HT1080 (cell line): ENCODE measurements at regions not wholly inside any gene's neighbourhood (a gene's known extent, or its start where the extent isn't known, plus 50 kb on each side); places are given as distances from the start of the nearest gene placed in this dataset.
"Not testable (repeated sequence)": the region's sequence is repeated elsewhere in the genome, so short reads cannot be mapped to it uniquely, and the experiment has no call there.

Experiments used
- DNase-seq: peaks from one replicate; pipeline ENCODE4 v3.0.0-alpha.2; 2015; ENCODE audit warnings: low read depth

DNA sequence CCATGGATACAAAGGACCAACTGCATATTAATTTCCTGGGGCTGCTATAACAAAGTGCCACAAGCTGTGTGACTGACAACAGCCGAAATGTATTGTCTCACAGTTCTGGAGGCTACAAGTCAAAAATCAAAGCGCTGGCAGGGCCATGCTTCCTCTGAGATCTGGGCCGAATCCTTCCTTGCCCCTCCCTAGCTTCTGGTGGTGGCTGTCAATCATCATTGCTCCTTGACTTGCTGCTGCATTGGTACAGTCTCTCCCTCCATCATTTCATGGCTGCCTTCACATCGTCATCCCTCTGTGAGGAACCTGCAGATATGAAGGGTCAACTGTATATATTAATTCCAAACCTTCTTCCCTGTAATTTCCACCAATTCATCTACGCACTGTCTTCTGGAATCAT is 118.3 kb downstream of the EXOC5 start:
- DNase-seq, result no peak

DNA sequence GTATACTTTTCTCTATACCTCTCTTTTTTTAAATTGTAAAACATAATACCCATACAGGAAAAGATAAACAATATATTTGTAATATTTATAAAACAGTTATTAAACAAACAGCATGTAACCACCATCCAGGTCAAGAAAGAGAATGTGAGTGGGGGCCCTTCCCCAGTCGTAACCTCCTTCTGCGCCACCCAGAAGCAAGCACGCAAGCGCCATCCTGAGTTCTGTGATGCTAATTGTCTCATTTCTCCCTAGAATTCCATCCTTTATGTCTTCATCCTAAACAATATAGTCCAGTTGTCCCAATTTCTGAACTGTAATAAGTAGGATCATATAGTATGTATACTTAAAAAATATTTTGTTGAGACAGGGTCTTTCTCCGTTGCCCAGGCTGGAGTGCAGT is 129.5 kb downstream of the EXOC5 start:
- DNase-seq, result no peak

DNA sequence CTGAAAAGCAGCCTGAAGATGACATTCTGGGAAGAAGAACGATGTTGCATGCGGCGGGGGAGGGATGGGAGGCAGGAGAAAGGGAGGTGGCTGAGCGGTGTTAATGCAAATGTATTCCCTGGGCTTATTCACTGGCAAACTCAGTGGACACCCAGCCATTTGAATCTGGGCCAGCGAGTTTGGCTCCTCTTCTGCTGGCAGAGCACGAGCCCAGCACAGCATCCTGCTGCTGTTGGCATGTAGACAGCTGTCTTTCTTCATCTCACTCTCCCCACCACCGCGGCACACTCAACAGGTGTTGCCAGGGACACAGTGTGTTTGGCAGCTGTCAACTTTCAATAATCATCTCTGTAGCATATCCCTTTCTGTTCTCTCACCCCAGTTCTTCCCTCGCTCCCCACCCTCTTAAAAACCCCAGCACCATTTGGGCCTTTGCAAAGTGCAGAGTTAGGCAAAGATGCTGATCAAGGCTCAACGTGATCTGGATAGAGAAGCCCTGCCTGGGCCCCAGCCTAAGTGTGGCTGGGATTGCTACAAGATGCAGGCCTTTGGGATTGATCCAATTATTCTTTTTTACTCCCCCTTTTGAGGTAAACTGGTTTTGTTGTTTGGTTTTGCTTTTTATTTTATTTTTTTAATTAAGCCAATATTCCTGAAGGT is 131.9 kb downstream of the EXOC5 start:
- no peak for DNase-seq

DNA sequence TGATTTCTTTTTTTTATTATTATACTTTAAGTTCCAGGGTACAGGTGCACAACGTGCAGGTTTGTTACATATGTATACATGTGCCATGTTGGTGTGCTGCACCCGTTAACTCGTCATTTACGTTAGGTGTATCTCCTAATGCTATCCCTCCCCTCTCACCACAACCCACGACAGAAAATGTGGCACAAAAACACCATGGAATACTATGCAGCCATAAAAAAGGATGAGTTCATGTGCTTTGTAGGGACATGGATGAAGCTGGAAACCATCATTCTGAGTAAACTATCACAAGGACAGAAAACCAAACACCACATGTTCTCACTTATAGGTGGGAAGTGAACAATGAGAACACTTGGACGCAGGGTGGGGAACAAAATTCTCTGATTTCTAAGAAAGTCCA is 140.9 kb downstream of the EXOC5 start:
- DNase-seq, result not testable (repeated sequence)

DNA sequence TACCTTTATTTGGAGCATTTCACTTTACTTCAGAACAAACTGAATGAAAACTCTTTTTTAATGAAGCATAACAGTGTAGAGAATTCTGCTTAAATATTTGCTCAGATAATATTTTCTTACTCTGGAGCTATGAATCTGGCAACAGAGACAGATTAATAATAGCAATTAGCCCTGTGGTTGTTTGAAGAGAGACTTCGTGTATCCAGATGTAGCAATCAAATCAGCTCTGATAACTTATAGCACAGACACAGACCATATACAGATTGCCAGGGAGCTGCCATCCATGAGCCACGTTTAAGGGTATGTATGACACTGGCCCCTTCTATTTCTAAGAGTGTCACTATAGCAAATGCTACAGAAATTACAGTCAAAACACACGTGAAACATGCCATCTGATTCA is 146.6 kb downstream of the EXOC5 start:
- no peak for DNase-seq

DNA sequence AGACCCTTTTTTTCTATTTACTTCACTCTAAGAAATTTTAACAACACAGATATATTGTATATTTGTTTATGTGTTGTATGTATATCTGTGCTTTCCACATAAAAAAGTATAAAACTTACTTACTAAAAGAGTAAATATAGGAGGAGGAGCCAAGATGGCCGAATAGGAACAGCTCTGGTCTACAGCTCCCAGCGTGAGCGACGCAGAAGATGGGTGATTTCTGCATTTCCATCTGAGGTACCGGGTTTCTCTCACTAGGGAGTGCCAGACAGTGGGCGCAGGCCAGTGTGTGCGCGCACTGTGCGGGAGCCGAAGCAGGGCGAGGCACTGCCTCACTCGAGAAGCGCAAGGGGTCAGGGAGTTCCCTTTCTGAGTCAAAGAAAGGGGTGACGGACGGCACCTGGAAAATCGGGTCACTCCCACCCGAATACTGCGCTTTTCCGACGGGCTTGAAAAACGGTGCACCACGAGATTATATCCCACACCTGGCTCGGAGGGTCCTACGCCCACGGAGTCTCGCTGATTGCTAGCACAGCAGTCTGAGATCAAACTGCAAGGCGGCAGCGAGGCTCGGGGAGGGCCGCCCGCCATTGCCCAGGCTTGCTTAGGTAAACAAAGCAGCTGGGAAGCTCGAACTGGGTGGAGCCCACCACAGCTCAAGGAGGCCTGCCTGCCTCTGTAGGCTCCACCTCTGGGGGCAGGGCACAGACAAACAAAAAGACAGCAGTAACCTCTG is 156.5 kb downstream of the EXOC5 start:
- DNase-seq, result not testable (repeated sequence)

DNA sequence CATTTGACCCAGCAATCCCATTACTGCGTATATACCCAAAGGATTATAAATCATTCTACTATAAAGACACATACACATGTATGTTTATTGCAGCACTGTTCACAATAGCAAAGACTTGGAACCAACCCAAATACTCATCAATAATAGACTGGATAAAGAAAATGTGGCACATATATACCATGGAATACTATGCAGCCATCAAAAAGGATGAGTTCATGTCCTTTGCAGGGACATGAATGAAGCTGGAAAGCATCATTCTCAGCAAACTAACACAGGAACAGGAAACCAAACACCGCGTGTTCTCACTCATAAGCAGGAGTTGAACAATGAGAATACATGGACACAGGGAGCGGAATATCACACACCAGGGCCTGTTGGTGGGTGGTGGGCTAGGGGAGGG is 158.3 kb downstream of the EXOC5 start:
- not testable (repeated sequence) for DNase-seq

DNA sequence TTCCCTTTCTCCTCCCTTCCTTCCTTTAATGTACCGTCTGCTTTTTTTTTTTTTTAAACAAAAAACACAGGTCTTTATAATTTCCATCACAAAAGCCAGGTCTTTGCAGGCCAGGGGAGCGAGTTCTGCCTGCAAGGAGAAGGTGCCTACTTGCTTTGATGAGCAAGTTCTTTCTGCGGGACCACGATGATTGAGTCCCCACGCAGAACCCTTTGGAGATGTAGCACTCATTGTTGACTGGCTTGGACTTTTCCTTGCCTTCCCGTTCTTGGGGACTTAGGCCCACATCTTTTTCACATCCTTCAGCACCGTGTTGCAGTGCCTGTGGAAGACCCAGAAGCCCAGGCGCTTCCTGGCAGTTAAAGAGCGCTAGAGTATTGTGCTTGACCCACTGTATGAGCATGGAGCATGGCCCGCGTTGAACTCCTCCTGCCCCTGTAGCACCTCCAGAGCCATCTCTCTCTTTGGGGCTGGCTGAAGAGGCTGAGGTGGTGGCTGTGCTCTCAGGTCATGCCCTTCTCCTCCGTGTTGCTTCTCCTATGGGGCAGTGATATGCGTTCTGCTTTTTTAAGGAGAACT is 177.6 kb downstream of the EXOC5 start:
- no peak for DNase-seq

DNA sequence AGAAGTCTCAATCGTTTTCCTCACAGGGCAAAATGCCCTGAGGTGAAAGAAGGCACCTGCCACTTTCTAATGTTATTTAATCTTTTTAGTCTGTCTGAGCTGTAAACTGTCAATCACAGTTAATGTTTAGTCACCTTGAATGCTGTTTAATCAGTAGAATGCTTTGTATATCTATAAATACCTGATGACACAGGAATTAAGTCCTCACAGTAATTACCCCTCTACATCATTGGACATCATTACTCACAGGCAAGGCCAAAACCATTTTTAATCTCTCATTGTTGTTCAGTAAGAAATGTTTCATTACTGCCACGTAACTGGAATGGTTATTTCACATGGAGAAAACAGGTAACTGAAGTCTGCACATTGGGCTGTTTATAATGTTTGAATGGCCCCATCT is 178.8 kb downstream of the EXOC5 start:
- DNase-seq, result no peak

DNA sequence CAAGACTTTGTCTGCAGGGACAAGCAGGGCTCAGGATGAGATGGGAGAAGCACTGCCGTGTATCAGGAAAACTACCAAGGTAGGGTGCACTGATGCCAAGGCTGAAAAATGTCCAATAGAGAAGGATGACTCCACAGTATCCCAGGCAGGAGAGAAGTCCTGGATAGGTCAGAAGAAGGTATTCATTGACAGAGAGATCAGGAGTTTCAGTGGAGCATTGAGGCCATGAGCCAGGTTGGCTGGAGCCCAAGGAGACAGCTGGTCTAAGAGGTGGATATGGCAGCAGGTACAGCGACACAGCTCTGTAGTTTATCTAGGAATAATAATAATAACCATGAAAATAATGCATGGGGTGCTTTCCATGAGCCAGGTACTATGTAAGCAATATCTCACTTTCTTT is 180.9 kb downstream of the EXOC5 start:
- no peak for DNase-seq

DNA sequence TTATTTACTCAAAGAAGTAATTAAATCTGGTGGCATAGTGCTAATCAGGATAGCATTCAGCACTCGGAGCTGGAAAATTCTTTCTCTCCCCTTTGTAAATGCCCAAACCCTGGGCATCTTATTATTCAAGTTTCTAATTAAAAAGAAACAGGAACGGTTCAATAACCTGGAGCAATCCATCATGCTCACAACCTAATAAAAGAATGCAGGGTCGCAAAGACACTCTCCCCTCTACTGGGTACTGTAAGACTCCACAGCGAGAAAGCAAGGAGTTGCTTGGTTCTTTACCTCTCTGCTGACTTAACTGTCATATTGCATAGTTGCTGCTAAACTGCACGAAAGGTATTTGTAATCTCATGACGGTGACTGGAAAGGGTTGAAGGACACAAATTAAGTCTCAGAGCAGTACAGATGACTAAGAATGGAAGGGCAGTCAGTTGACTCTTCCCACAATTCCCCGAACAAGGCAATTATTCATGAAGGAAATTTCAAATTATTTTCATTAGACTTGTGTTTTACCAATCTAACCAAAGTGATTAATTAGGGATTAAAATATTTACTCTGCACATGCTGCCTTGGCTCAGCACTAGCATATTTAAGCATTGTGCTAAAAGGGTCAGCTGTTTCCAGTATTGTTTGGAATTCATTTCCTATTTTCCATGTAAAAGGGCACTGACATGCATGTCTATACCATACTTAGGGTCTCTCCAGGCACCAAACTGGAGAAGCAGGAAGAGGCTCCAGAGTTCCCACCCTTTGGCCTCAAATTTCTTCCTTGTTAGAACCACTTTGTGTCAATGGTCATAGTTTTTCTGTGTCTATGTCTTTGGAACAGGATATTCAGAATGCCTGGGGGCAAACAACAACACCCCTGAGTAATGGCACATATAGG is 182.2 kb downstream of the EXOC5 start:
- no peak for DNase-seq

DNA sequence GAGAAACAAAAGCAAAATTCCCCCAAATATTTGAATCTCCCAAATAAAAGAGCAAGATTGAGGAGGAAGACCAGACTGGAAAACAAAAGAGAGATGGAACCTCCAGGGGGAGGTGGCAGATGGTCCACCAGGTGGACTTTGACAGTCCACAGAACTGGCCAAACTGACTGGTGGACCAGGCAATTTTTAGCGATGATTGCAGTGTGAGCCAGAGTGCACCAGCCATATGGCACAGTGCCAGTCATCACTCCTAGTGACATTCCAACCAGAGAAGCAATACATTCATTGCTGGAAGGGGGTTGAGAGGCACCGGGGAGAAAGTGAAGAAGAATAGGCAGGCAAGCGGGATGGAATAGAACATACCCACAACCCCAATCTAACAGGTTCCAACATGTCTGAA is 182.9 kb downstream of the EXOC5 start:
- no peak for DNase-seq

DNA sequence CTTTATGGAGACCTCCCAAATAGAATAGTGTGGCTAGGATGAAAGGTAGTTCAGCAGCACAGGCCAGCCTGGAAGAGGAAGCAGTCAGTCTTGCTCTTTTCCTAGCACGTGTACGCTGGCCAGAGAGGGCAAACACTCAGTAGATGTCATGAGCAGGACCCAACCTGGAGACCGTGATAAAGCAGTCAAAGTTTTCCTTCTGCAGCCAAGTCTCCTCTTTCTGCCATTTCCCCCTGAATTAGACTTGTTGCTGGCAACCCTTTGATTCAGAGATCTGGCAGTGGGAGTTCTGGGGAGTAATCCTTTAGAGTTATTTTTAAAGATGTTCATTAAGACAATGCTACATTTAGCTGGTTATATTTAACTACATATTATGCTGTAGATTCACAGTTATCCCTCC is 183.7 kb downstream of the EXOC5 start:
- no peak for DNase-seq

DNA sequence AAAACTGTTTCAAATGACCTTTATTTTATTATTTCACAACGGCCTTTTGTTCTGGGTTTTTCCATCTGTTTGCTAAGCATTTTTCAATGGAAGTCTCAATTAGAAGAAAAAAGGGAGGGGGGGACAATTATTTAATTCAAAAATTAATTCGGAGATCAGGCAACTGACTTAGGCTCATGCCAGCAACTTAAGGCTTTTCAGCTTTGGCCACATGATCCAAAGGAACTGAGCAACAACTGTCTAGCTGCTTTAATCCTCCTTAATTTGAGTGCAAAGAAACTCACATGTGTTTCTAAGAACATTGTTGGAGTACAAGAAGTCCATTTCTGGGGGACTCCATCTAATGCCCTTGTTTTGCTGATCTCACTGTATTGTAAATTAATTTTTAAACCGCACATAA is 188.0 kb downstream of the EXOC5 start:
- DNase-seq, result no peak

DNA sequence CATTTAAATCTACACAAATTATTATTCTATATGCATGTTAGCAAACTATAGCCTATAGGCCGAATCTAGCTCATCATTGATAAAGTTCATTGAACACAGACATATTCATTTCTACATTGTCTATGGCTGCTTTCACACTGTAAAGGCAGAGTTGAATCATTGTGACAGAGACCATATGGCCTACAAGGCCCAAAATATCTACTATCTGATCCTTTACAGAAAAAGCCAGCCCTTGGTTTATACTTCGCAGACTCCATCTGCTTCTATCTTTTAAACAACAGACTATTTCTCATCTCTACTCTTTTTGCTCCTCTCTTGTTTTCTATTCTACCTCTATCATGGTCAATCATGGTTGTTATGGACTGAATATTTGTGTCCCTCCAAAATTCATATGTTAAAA is 190.7 kb downstream of the EXOC5 start:
- DNase-seq, result no peak

DNA sequence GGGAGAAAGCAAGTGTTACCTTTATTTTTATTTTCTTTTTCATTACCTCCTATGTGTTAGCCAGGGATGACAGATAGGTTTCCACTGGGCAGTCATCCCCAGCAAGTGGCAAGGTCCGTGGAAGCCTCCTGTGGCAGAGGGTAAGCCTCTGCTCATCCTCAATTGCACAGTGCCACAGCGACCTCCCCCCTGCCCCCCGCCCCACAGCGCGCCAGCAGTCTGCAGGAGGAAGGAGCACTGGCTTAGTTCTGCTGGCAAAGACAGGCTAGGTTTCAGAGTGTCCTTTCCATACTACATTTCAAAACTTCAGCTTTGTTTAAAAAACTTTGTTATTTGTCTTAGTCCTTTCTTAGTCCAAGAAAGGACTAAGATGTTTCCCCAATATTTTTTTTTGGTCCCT is 194.7 kb downstream of the EXOC5 start:
- no peak for DNase-seq

DNA sequence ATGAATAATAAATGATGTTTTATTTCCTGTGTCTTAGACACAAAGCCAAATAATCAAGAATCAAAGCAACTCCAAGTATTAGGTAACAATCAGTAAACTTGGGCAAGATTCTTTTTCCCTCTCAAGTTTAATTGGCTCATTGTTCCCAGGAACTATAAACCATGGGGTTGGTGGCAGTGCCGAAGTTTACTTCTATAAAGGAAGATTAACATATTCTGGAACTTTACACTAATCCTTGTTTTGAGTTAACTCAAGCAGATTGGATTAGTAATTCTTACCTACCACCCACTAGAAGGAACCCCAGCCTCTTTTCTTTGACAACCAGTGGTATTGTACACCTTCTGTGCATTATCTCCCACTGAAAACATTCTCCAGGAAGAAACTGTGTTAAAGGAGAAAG is 197.1 kb downstream of the EXOC5 start:
- DNase-seq, result no peak

DNA sequence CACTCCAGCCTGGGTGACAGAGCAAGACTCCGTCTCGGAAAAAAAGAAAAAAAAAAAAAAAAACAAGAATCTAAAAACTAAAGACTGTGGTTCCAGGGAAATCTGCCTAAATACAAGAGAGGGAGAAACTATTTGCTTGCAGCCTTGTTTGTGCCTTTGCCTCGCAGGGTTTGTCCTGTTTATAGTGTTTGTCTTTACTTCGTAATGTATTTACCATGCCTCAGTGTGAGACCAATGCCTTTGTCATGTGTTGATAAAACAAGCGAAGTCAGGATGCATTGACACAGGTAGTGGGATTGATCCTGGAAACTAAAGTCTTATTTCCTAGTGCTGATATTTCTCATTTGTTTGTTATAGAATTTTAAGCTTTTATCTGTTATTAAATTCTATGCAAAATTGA is 199.0 kb downstream of the EXOC5 start:
- no peak for DNase-seq

DNA sequence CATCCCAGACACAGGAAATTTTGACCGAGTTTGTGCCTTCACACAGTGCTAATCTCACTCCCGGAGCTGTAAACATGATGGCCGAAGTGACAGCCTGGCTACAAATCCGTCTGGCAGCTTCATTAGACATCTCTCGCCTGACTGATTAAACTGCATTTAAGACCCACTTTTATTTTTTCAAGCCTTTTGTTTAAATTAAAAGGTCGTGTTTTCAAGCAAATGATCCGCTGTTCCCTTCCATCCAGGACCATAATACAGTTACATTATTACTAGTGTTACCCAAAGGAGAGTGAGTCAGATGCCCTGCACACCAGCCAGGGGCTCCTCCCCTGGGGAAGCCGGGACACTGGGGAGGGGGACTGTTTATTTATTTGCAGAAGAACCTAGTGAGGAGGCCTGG is 200.2 kb downstream of the EXOC5 start:
- DNase-seq, result no peak

DNA sequence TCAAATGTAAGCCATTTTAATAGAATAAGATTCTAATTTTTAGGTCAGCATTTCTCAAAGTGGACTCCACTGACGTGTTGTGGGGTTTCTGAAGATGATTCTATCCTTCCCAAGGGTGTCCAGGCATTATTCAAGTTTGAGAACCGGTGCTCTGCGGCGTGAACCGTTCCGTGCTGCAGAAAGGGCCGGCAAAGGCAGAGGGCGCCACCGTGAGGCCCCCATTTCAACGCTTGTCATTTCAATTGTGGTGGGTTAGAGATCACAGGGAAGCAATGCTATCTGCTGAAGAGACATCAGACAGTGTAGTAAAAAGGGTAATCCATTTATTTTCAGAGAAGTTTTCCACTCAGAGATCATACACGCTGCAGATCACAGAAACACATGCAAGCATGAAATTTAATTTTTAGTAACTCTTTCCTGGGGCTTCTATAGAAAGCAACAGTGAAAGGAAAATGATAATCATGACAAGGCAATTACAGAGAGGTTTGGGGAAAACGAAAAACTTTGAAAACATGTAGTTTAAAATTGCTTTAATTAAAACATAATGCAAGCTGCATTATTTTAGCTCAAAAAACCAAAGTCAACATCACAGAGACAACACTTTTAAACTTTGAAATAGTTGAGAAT is 201.7 kb downstream of the EXOC5 start:
- peak; percentile 37 for DNase-seq

DNA sequence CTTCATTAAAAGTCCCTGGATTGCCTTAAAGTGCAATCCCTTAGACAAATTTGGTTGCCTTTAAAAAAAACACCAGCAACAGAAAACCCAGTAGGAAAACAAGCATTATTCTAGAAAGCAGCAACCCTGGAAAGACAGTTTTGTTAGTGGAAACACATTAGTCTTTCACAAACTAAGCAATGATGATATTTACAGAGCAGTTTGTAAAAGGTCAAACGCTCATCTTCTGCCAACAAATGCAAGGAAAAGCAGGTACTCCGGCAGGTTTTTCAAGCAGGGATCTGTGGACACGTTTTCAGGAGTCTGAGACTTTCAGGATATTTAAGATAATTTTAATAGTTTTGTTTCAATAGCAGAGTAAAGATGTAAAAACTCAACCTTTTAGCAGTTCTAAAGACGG is 202.2 kb downstream of the EXOC5 start:
- DNase-seq, result no peak
